NCI-H146 treated with DMSO at 0.1 percent for 48 hours (cell line): ENCODE measurements at regions not wholly inside any gene's neighbourhood (a gene's known extent, or its start where the extent isn't known, plus 50 kb on each side); places are given as distances from the start of the nearest gene placed in this dataset.
"Not testable (repeated sequence)": the region's sequence is repeated elsewhere in the genome, so short reads cannot be mapped to it uniquely, and the experiment has no call there.

Experiments used
- DNase-seq: peaks from one replicate; lab custom pipeline; 2025; ENCODE audit not compliant: unreplicated experiment; lab: John Stamatoyannopoulos, UW

- no peak for DNase-seq
These were observed 122.5 kb upstream of the SNRPN start for GRCh38 chr15:24832282-24832681.

- no peak for DNase-seq
These were observed 119.5 kb upstream of the SNRPN start for GRCh38 chr15:24835301-24835700.

- no peak for DNase-seq
These were observed 106.7 kb upstream of the SNRPN start for GRCh38 chr15:24848050-24848449.

- DNase-seq = no peak
These were observed 98.1 kb upstream of the SNRPN start for GRCh38 chr15:24856397-24857390.

GRCh38 chr15:24857763-24858162 lies 97.0 kb upstream of the SNRPN start:
- DNase-seq = no peak

- DNase-seq = not testable (repeated sequence)
These were observed 96.6 kb upstream of the SNRPN start for GRCh38 chr15:24858183-24858582.

- DNase-seq = no peak
These were observed 95.8 kb upstream of the SNRPN start for GRCh38 chr15:24858737-24859601.

GRCh38 chr15:24861014-24861690 lies 93.6 kb upstream of the SNRPN start:
- no peak for DNase-seq

- DNase-seq = no peak
These were observed 91.9 kb upstream of the SNRPN start for GRCh38 chr15:24862726-24863521.

- DNase-seq = no peak
These were observed 89.5 kb upstream of the SNRPN start for GRCh38 chr15:24865303-24865702.

- no peak for DNase-seq
These were observed 77.6 kb upstream of the SNRPN start for GRCh38 chr15:24877174-24877573.

- DNase-seq = no peak
These were observed 76.6 kb upstream of the SNRPN start for GRCh38 chr15:24878153-24878552.

- no peak for DNase-seq
These were observed 75.3 kb upstream of the SNRPN start for GRCh38 chr15:24879492-24879891.

- DNase-seq = no peak
These were observed 74.1 kb upstream of the SNRPN start for GRCh38 chr15:24880663-24881062.

- DNase-seq = no peak
These were observed 68.2 kb upstream of the SNRPN start for GRCh38 chr15:24886538-24886937.

- DNase-seq = no peak
These were observed 56.0 kb upstream of the SNRPN start for GRCh38 chr15:24898715-24899272.

GRCh38 chr15:24899367-24899766 lies 55.4 kb upstream of the SNRPN start:
- no peak for DNase-seq

GRCh38 chr15:24899795-24900194 lies 55.0 kb upstream of the SNRPN start:
- no peak for DNase-seq

- DNase-seq = no peak
These were observed 53.4 kb upstream of the SNRPN start for GRCh38 chr15:24901409-24901808.
